ENCODE measurements at regions not wholly inside any gene's neighbourhood (a gene's known extent, or its start where the extent isn't known, plus 50 kb on each side); places are given as distances from the start of the nearest gene placed in this dataset.
A peak's percentile ranks its signal among the peaks of the same experiment; 100 is the strongest.

- TF ChIP-seq, protein P1, sequence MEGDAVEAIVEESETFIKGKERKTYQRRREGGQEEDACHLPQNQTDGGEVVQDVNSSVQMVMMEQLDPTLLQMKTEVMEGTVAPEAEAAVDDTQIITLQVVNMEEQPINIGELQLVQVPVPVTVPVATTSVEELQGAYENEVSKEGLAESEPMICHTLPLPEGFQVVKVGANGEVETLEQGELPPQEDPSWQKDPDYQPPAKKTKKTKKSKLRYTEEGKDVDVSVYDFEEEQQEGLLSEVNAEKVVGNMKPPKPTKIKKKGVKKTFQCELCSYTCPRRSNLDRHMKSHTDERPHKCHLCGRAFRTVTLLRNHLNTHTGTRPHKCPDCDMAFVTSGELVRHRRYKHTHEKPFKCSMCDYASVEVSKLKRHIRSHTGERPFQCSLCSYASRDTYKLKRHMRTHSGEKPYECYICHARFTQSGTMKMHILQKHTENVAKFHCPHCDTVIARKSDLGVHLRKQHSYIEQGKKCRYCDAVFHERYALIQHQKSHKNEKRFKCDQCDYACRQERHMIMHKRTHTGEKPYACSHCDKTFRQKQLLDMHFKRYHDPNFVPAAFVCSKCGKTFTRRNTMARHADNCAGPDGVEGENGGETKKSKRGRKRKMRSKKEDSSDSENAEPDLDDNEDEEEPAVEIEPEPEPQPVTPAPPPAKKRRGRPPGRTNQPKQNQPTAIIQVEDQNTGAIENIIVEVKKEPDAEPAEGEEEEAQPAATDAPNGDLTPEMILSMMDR (IDR thresholded peaks at IDR 0.05): no peak
- Histone ChIP-seq H3K4me3 (no peak overlapping the region), H3K36me3 (no peaks in the 10 kb centered on the region), H3K4me1 (no peaks in the 10 kb centered on the region), H3K27me3 (no peaks in the 10 kb centered on the region), H3K9me3 (no peaks in the 10 kb centered on the region), H3K27ac (no peak overlapping the region)
- DNase-seq: no peak
- intact Hi-C loops (cut with DNase I; ENCODE audit: low total_unique reads): no loop called here
Observed at GRCh38 chr2:20559277-20559676, 91.6 kb downstream of the HS1BP3 start.

- no peaks in the 10 kb centered on the region for H3K27me3 ChIP-seq
- no peaks in the 10 kb centered on the region for H3K4me1 ChIP-seq
- H3K36me3 ChIP-seq: no peaks in the 10 kb centered on the region
- intact Hi-C loops (cut with DNase I; ENCODE audit: low total_unique reads): no loop called here
- H3K9me3 ChIP-seq: no peaks in the 10 kb centered on the region
- TF ChIP-seq, protein P1 (IDR thresholded peaks at IDR 0.05): no peak
- H3K27ac ChIP-seq: no peak overlapping the region
- H3K4me3 ChIP-seq: no peak overlapping the region
- peak in 1 of 2 donors; percentile 53 for DNase-seq
Observed at GRCh38 chr2:20560011-20560410, 90.9 kb downstream of the HS1BP3 start.

DNA sequence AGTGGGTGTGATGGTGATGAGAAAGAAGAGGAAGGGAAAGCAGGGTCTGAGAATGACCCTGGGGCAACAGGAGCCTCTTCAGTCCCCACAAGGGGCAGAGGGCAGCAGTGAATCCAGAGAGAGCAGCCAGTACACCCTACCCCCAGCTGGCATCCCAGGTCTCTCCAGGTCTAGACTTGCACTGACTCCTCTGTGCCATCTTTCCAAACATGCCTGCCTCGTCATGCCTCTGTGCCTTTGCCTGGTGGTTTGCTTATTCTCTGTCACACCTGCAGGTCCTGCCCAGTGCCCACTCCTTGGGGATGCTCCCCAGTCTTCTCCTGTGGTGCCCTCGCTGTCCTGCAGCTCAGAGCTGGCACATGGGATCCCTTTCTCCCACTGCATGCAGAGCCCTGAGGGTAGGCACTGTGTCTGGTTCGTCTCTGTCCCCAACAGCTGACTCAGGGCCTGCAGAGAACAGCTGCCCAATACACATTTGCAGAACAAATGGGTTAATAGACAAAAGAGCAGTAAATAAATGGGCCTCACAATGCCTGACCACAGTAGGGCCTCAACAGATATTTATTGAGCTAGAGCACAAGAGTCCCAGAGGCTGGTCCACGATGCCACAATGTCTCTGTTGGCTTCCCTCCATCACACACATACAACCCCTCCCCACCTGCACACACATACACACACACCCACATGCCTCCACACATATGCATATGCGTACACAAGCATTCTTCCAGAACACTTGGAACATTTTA is 89.8 kb downstream of the HS1BP3 start:
- peaks cover 0 to 3% (median 0%) of the 10 kb centered on the region in 4 donors for H3K4me1 ChIP-seq
- H3K4me3 ChIP-seq: no peak overlapping the region
- no peak overlapping the region for H3K27ac ChIP-seq
- no peak for DNase-seq
- TF ChIP-seq, protein P1 (IDR thresholded peaks at IDR 0.05): no peak
- no peaks in the 10 kb centered on the region for H3K36me3 ChIP-seq
- H3K9me3 ChIP-seq: no peaks in the 10 kb centered on the region
- H3K27me3 ChIP-seq: no peaks in the 10 kb centered on the region
- intact Hi-C loops (cut with DNase I; ENCODE audit: low total_unique reads): no loop called here

GRCh38 chr2:20561637-20562454 is 89.1 kb downstream of the HS1BP3 start:
- Histone ChIP-seq H3K4me3 (no peak overlapping the region), H3K9me3 (no peaks in the 10 kb centered on the region), H3K27me3 (no peaks in the 10 kb centered on the region), H3K27ac (no peak overlapping the region), H3K4me1 (peaks cover 0 to 3% (median 0%) of the 10 kb centered on the region in 4 donors), H3K36me3 (no peaks in the 10 kb centered on the region)
- intact Hi-C loops (cut with DNase I; ENCODE audit: low total_unique reads): no loop called here
- no peak for DNase-seq
- TF ChIP-seq, protein P1 (IDR thresholded peaks at IDR 0.05): no peak

GRCh38 chr2:20562540-20563225 is 88.2 kb downstream of the HS1BP3 start:
- H3K27me3 ChIP-seq: no peaks in the 10 kb centered on the region
- intact Hi-C loops (cut with DNase I; ENCODE audit: low total_unique reads): no loop called here
- H3K27ac ChIP-seq: no peak overlapping the region
- no peaks in the 10 kb centered on the region for H3K9me3 ChIP-seq
- no peak for DNase-seq
- TF ChIP-seq, protein P1 (IDR thresholded peaks at IDR 0.05): no peak
- H3K4me3 ChIP-seq: no peak overlapping the region
- H3K4me1 ChIP-seq: peaks cover 0 to 3% (median 0%) of the 10 kb centered on the region in 4 donors
- H3K36me3 ChIP-seq: no peaks in the 10 kb centered on the region

Measured in tibial artery (tissue), 4 donors.